Trophoblast cell (in vitro differentiated cells and primary cell): ENCODE measurements at regions not wholly inside any gene's neighbourhood (a gene's known extent, or its start where the extent isn't known, plus 50 kb on each side); places are given as distances from the start of the nearest gene placed in this dataset.

Experiments
- DNase-seq, 2 donors: peaks; one replicate each; pipeline ENCODE4 v3.0.0-alpha.2; 2016
- H2AFZ ChIP-seq: 2 replicates; pipeline ENCODE4 v1.6.1; 2013; ENCODE audit warnings: low read length, moderate library complexity, mild to moderate bottlenecking; ENCODE audit not compliant: insufficient read depth, poor library complexity
- H2AK5ac ChIP-seq: 2 replicates; pipeline ENCODE4 v1.6.1; 2013; ENCODE audit warnings: mild to moderate bottlenecking, low read length
- H2BK120ac ChIP-seq: 2 replicates; pipeline ENCODE4 v1.6.1; 2013; ENCODE audit warnings: low read length, mild to moderate bottlenecking, moderate library complexity; ENCODE audit not compliant: insufficient read depth, poor library complexity
- H2BK12ac ChIP-seq: 2 replicates; pipeline ENCODE4 v1.6.1; 2013; ENCODE audit warnings: mild to moderate bottlenecking, low read length, moderate library complexity
- H2BK5ac ChIP-seq: 2 replicates; pipeline ENCODE4 v1.6.1; 2013; ENCODE audit warnings: low read length, low read depth, moderate library complexity, mild to moderate bottlenecking; ENCODE audit not compliant: poor library complexity
- H3K14ac ChIP-seq: 2 replicates; pipeline ENCODE4 v1.6.1; 2013; ENCODE audit warnings: mild to moderate bottlenecking, low read length
- H3K18ac ChIP-seq: 2 replicates; pipeline ENCODE4 v1.6.1; 2013; ENCODE audit warnings: mild to moderate bottlenecking, low read length
- H3K23ac ChIP-seq: 2 replicates; pipeline ENCODE4 v1.6.1; 2013; ENCODE audit warnings: low read length
- H3K27ac ChIP-seq: 2 replicates; pipeline ENCODE4 v1.5.1; 2013; ENCODE audit warnings: low read depth, mild to moderate bottlenecking, inconsistent platforms, low read length, moderate library complexity
- H3K27me3 ChIP-seq: 2 replicates; pipeline ENCODE4 v1.6.1; 2013; ENCODE audit warnings: inconsistent platforms, mild to moderate bottlenecking, low read length, moderate library complexity; ENCODE audit not compliant: insufficient read depth
- H3K36me3 ChIP-seq, 2 experiments: 1 replicate in 1 of 2; 2 replicates in 1 of 2; pipeline ENCODE4 v1.6.1; 2013; ENCODE audit warnings: low read length in 2 of 2, mild to moderate bottlenecking in 2 of 2, moderate library complexity in 1 of 2; ENCODE audit not compliant: insufficient read depth in 2 of 2, control insufficient read depth in 1 of 2
- H3K4ac ChIP-seq: 2 replicates; pipeline ENCODE4 v1.6.1; 2013; ENCODE audit warnings: low read depth, mild to moderate bottlenecking, low read length, moderate library complexity
- H3K4me1 ChIP-seq, 2 experiments: 1 replicate in 1 of 2; 2 replicates in 1 of 2; pipeline ENCODE4 v1.6.1; 2013; ENCODE audit warnings: low read length in 2 of 2, mild to moderate bottlenecking in 2 of 2, moderate library complexity in 1 of 2; ENCODE audit not compliant: insufficient read depth in 2 of 2, control insufficient read depth in 1 of 2
- H3K4me2 ChIP-seq: 2 replicates; pipeline ENCODE4 v1.6.1; 2013; ENCODE audit warnings: inconsistent platforms, mild to moderate bottlenecking, low read length, moderate library complexity
- H3K4me3 ChIP-seq: 2 replicates; pipeline ENCODE4 v1.5.1; 2013; ENCODE audit warnings: mild to moderate bottlenecking, low read depth, low read length, inconsistent platforms
- H3K79me1 ChIP-seq: one replicate; pipeline ENCODE4 v1.6.1; 2013; ENCODE audit warnings: low read length
- H3K79me2 ChIP-seq: 2 replicates; pipeline ENCODE4 v1.6.1; 2013; ENCODE audit warnings: low read length, mild to moderate bottlenecking; ENCODE audit not compliant: control insufficient read depth, insufficient read depth, poor library complexity
- H3K9ac ChIP-seq: 2 replicates; pipeline ENCODE4 v1.6.1; 2013; ENCODE audit warnings: mild to moderate bottlenecking, low read length
- H3K9me3 ChIP-seq: 2 replicates; pipeline ENCODE4 v1.6.1; 2013; ENCODE audit warnings: low read depth, mild to moderate bottlenecking, control low read depth, inconsistent platforms, low read length; ENCODE audit not compliant: insufficient read depth
- H4K12ac ChIP-seq: 2 replicates; pipeline ENCODE4 v1.6.1; 2013; ENCODE audit warnings: low read depth, mild to moderate bottlenecking, low read length, moderate library complexity
- H4K8ac ChIP-seq: 2 replicates; pipeline ENCODE4 v1.6.1; 2013; ENCODE audit warnings: low read depth, mild to moderate bottlenecking, low read length, moderate library complexity
- H4K91ac ChIP-seq: one replicate; pipeline ENCODE4 v1.6.1; 2013; ENCODE audit warnings: low read depth, mild to moderate bottlenecking, low read length, moderate library complexity
- WGBS: extraction: QIAGEN DNeasy Blood & Tissue Kit; methylation state at CpG from one replicate; pipeline ENCODE4 v1.1.7; 2013; ENCODE audit warnings: missing lambda C conversion rate; ENCODE audit not compliant: insufficient read length, insufficient coverage; ENCODE audit errors: extremely low coverage; 5-methylcytosine and 5-hydroxymethylcytosine counted together

DNA sequence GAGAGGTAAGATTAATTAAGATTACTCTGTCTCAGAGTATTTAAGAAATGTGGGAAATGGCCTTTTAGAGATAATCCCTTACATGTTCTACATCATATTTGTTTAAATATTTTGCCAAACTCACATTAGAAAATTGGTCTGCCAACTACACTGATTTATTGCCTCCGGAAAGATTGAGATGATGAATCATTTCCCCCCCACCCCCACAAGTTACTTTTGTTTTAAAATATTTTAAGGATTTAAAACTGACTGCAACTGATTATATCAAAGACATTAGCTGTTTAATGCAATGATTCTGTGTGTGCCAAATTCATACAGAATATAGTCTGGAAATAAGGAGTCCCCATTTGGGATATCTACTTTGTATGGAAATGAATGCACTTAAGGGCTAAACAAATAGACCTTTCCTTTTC is 674.4 kb downstream of the PRR16 start:
- Histone ChIP-seq H3K27me3 (no peaks in the 10 kb centered on the region), H4K91ac (no peak overlapping the region), H3K4me1 (no peaks in the 10 kb centered on the region), H2AK5ac (no peak overlapping the region), H3K27ac (no peak overlapping the region), H3K9me3 (no peaks in the 10 kb centered on the region), H2BK5ac (no peak overlapping the region), H3K23ac (no peak overlapping the region), H4K8ac (no peak overlapping the region), H3K18ac (no peak overlapping the region), H3K36me3 (no peaks in the 10 kb centered on the region), H2BK12ac (no peak overlapping the region), H2BK120ac (no peak overlapping the region), H3K79me2 (no peaks in the 10 kb centered on the region), H3K4me3 (no peak overlapping the region), H3K79me1 (no peaks in the 10 kb centered on the region), H3K9ac (no peak overlapping the region), H3K4me2 (no peak overlapping the region), H3K14ac (no peak overlapping the region), H3K4ac (no peak overlapping the region), H2AFZ (no peak overlapping the region), H4K12ac (no peak overlapping the region)
- DNase-seq, result no peak
- no CpG with 5 or more reads among the region's 1 CpG for WGBS

DNA sequence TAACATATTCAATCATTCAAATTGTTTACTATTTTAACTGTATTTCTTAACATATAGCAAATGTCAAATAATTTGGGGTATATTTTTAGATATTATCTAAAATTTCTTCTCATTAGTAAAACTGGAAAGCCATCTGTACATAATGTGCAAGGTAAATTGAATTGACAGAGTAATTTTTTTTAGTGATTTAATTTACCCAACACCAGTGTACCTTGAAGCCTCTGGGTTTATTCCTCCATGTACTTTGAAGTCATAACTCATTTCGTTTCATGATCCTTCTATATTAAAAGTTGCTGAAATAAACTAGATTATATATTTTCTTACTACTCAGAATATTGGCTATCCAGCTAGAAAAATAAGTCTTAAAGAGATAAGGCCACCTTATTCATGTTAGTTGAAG is 674.9 kb downstream of the PRR16 start:
- Histone ChIP-seq H3K9me3 (no peaks in the 10 kb centered on the region), H4K12ac (no peak overlapping the region), H3K18ac (no peak overlapping the region), H3K79me2 (no peaks in the 10 kb centered on the region), H4K91ac (no peak overlapping the region), H2AFZ (no peak overlapping the region), H3K36me3 (no peaks in the 10 kb centered on the region), H3K4me2 (no peak overlapping the region), H3K23ac (no peak overlapping the region), H3K4me3 (no peak overlapping the region), H2AK5ac (no peak overlapping the region), H2BK5ac (no peak overlapping the region), H4K8ac (no peak overlapping the region), H3K4me1 (no peaks in the 10 kb centered on the region), H3K9ac (no peak overlapping the region), H2BK120ac (no peak overlapping the region), H3K27me3 (no peaks in the 10 kb centered on the region), H3K79me1 (no peaks in the 10 kb centered on the region), H2BK12ac (no peak overlapping the region), H3K27ac (no peak overlapping the region), H3K14ac (no peak overlapping the region), H3K4ac (no peak overlapping the region)
- WGBS, result no CpG with 5 or more reads among the region's 1 CpG
- no peak for DNase-seq

DNA sequence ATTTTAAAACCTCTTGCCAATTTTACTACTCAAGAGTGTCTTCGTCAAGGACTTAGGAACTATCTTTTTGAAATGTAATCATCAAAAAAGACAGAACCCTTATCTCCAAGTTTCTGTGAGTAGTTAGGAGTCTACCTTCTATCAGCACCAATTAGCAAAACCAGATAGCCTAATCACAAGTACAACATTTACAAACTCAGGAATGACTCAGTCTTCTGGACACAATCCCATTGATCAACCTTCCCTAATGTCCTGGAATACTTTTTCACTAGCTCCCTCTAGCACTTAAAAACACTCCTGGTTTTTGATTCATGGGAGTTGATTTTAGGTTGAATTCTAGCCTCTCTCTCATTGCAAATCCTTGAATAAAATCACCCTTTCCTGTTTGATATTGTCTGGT is 680.7 kb downstream of the PRR16 start:
- H3K18ac ChIP-seq, result no peak overlapping the region

DNA sequence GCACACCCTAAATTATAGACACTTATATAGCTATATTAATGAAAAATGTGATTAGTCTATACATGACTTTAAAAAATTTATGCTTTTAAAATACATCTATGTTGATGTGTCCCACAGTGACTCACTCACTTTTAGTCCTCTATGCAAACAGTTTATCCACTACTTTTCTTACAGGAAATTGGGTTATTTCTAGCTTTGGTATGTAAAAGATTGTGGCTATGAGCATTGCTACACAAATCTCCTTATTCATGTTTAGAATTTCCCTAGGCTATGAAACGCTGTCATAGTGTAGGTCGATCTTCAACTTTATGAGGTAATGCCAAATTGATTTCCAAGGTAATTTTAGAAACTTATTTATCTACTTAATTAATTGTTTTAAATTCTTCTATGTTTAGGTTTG is 687.4 kb downstream of the PRR16 start:
- Histone ChIP-seq H4K8ac (no peak overlapping the region), H2AK5ac (no peak overlapping the region), H2BK120ac (no peak overlapping the region), H3K4me1 (no peaks in the 10 kb centered on the region), H3K27me3 (no peaks in the 10 kb centered on the region), H2BK12ac (no peak overlapping the region), H3K79me2 (no peaks in the 10 kb centered on the region), H2AFZ (no peak overlapping the region), H2BK5ac (no peak overlapping the region), H3K18ac (no peak overlapping the region), H3K23ac (no peak overlapping the region), H4K91ac (no peak overlapping the region), H3K27ac (no peak overlapping the region), H3K9ac (no peak overlapping the region), H3K9me3 (no peaks in the 10 kb centered on the region), H3K4ac (no peak overlapping the region), H3K14ac (no peak overlapping the region), H3K4me3 (no peak overlapping the region), H3K4me2 (no peak overlapping the region), H3K36me3 (no peaks in the 10 kb centered on the region), H4K12ac (no peak overlapping the region), H3K79me1 (no peaks in the 10 kb centered on the region)
- DNase-seq, result no peak
- no CpG with 5 or more reads among the region's 2 CpGs for WGBS

More for the DNA sequence above, 680.7 kb downstream of the PRR16 start:
- Histone ChIP-seq H4K12ac (no peak overlapping the region), H3K9ac (no peak overlapping the region), H2BK120ac (no peak overlapping the region), H3K27me3 (no peaks in the 10 kb centered on the region), H3K27ac (no peak overlapping the region), H3K9me3 (no peaks in the 10 kb centered on the region), H2BK5ac (no peak overlapping the region), H2AK5ac (no peak overlapping the region), H3K14ac (no peak overlapping the region), H2BK12ac (no peak overlapping the region), H3K4ac (no peak overlapping the region), H3K4me3 (no peak overlapping the region), H3K79me2 (no peaks in the 10 kb centered on the region), H3K36me3 (no peaks in the 10 kb centered on the region), H3K4me2 (no peak overlapping the region), H4K91ac (no peak overlapping the region), H3K79me1 (no peaks in the 10 kb centered on the region), H3K4me1 (no peaks in the 10 kb centered on the region), H2AFZ (no peak overlapping the region), H3K23ac (no peak overlapping the region), H4K8ac (no peak overlapping the region)
- WGBS, result no CpG with 5 or more reads among the region's 1 CpG
- DNase-seq, result no peak
